GM19043 (cell line): ENCODE measurements at regions not wholly inside any gene's neighbourhood (a gene's known extent, or its start where the extent isn't known, plus 50 kb on each side); places are given as distances from the start of the nearest gene placed in this dataset.
"Not testable (repeated sequence)": the region's sequence is repeated elsewhere in the genome, so short reads cannot be mapped to it uniquely, and the experiment has no call there.

Source experiments
- ATAC-seq: cut with Tn5 transposase; IDR thresholded peaks from one replicate; pipeline ENCODE4 v1.9.1; 2021; ENCODE audit warnings: low read depth; ENCODE audit not compliant: unreplicated experiment

DNA sequence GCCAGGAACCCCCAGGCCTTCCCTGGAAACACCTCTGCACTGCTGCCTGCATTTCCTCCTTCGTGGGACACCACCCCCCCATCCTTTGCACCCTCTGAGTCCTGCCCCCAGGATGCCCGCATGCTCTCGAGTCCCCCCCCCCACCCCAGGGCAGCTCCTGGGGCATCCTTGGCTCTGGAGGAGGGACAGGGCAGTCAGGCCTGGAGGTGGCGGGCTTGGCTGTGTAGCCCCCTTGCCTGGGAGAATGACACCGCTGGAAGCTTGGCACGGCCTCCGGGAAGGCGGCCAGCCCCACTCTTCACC is 98.9 kb upstream of the GSE1 start:
- no peak for ATAC-seq

DNA sequence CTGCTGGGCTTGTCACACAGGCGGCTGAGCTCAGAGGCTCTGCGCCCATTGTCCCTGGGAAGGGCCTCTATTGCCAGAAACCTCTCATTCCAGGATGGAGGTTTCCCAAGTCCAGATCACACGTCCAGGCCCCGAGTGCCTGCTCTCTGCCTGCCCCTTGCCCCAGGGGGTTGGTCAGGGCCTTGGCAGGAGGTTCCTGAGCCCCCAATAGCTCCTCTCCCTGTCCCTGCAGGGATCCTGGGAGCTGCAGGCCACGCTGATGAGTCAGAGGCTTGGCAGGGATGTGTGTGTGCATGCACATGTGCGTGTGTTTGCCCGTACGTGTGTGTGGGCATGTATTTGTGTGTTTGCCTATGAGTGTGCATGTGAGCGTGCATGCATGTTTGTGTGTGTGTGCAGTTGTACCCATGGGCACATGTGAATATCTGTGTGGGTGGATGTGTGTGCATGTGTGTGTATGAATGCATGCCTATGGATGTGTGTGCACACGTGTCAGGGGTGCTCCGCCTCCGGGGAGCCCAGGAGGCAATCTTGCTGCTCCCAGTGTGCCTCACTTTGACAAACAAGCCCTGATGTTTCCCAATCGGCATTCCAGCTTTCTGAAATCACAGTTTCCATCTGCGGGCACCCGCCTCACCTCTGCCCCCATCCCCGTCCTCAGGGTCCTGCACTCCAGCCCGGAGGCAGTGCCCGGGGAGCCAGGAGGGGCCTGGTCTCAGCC is 98.4 kb upstream of the GSE1 start:
- ATAC-seq = no peak

DNA sequence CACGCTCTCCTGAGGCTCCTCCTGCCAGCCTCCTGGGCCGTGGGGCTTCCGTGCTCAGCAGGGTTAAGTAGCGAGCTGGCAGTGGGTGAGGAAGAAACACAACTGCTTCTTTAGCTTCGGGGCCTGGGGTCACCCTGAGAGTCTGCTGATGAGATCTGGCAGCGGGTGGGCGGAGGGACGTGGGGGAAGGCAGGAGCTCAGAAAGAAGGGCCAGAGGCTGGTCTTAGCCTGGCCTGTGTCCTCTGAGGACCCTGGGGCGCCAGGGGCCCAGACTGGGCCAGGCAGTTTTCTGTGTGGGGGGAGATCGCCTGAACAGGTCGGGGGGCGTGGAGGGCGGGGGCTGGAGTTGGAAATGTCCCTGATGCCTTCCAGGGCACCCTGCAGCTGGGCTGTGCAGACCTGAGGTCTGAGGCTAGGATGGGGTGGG is 97.8 kb upstream of the GSE1 start:
- ATAC-seq = no peak

DNA sequence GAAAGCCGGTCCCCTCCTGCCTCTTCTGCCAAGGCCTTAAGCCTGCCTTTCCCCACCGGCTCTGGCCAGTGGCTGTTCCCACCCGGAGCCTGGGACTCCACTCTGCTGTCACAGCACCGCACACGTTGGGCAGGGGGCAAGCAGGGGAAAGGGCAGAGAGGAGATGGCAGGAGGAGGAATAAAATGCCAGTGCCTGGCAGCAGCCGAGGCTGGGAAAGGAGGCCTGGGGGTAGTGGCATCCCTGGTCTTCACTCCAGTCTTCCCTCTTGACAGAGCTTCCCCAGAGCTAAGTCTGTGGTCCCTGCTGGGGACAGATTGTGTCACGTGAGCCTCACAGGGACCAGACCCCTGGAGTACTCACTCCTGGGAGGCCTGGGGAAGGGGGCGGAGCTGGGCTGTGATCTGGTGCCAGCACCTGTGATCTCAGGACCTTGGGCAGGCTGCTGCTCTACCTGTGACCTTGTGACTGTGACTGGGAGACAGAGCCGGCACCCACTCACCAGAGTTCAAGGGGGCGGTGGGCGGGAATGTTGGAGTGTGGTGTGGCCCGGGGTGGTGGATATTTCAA is 97.2 kb upstream of the GSE1 start:
- no peak for ATAC-seq

DNA sequence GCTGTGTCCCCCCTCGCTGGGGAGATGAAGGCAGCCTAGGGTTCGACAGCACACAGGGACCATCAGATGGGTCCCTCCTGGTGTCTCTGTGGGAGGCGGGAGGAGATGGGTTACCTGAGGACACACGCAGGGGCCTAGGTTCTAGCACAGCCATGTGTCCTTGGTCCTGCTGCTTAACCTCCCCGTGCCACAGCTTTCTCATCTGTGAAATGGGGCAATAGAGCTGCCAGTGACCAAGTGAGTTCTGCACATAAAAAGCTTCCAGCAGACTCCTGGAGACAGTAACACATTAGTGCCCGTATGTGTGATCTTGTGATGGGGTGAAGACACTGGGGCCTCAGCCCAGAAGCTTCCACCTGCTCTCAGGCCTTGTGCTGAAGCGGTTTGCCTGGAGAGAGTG is 96.0 kb upstream of the GSE1 start:
- ATAC-seq = no peak

DNA sequence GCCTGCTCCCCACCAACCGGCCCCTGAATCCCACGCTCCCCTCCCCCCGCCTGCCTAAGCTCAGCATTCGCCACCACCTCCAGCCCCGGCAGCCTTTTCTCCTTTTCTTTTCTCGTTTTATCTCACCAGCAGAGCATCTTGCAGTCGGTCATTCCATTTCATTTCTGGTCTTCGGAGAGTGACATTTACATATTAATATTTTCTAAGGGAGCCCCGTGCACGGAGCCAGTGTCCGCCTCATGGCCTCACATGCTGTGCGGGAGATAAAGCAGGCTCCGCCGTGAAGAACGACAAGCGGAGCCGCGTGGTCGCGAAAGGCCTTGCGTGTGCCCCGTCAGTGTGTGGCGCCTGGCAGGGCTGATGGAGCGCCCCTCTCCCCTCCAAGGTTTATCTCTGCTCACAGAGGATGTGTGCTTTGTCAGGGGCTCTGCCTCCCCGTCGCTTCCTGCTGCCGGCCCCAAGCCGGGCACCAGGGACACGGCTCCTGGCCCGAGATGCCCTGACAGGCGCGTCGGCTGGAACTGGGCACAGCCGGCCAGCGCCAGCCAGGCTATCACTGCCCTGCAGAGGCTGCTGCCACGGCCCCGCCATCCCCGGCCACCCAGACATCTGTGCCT is 95.5 kb upstream of the GSE1 start:
- no peak for ATAC-seq

DNA sequence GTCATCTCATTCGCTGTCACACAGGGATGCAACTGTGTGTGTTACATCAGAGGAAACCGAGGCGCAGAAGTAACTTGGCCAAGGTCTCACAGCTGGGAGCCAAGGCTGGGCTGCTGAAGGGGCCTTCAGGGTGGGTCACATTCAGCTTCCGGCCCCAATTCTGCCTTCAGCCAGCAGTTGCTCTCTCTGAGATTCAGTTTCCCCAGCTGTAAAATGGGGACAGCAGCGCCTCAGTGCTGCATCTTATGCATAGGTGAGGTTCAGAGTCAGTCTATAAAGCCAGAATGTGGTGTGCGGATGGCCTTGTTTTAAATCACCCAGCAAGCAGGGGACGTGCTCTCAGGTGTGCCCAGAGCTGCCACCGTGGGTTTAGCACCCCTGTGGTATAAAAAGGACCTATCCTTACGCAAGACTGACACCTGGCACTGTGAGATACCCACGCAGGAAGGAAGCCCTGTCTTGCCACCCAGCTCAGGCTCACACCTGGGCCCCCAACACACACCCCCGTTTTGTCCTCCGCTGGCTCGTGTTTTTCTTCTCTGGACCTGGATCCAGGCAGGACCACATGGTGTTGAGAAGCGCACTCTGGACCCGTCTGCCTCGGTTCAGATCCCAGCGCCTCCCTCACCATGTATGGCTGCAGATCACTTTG is 94.6 kb upstream of the GSE1 start:
- no peak for ATAC-seq

DNA sequence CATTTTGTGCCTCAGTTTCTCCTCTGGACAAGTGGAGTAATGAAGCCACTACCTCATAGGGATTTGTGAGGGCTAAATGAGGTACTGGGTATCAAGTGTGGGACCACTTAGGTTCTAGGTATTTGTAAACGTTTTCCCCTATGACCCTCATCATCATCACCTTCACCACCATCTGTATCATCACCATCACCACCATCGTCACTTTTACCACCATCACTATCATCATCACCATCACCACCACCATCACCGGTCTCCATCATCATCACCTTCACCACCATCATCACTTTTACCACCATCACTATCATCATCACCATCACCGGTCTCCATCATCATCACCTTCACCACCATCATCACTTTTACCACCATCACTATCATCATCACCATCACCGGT is 94.1 kb upstream of the GSE1 start:
- not testable (repeated sequence) for ATAC-seq

DNA sequence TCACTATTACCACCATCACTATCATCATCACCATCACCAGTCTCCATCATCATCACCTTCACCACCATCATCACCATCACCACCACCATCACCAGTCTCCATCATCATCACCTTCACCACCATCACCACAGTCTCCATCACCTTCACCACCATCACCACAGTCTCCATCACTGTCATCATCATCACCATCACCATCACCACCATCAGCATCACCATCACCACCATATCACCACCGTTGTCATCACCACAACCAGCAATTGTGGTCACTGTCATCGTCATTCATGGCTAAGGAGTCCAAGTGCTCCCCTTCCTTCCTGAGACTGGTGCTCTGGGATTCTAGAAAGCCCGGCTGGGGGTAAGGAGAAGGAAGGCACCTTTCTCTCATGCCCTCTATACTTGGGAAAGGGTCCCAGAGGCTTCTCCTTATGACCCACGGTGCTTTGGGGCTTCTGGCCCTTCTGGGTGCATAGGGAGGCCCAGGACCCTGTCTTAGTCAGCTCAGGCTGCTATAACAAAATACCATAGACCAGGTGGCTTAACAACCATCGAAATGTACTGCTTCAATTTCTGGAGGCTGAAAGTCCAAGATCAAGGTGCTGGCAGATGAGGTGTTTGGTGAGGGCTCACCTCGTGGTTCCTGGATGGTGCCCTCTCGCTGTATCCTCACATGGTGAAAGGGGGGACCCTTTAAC is 93.4 kb upstream of the GSE1 start:
- no peak for ATAC-seq

DNA sequence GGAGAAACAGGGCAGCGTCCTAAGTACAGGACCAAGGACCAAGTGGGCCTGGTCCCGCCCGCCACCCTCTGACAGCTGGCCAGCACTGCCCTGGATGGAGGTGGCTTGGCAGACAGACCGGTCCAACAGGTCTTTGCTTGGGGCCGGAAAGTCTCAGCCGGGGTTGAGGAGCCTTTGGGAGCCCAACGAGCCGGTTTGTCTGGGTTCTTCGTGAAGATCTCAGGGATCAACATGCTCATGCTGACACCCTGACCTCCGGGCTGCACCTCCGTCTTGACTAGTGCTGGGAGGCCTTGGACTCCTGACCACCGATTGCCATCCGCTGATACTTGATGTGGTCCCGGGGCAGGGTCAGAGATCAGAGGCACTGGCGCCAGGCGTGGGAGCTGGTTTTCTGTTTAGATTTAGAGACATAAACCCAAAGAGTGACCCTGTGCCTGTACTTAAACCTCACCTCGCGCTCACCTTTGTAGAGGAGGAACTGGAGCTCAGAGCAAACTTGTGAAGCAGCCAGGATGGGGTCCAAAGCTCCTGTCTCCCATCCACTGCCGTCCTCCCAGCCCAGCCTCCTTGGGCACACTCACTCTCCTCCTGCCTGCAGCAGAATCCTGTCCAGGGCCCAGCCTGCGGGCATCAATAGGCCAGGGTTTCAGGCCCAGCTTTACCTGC is 92.1 kb upstream of the GSE1 start:
- no peak for ATAC-seq

DNA sequence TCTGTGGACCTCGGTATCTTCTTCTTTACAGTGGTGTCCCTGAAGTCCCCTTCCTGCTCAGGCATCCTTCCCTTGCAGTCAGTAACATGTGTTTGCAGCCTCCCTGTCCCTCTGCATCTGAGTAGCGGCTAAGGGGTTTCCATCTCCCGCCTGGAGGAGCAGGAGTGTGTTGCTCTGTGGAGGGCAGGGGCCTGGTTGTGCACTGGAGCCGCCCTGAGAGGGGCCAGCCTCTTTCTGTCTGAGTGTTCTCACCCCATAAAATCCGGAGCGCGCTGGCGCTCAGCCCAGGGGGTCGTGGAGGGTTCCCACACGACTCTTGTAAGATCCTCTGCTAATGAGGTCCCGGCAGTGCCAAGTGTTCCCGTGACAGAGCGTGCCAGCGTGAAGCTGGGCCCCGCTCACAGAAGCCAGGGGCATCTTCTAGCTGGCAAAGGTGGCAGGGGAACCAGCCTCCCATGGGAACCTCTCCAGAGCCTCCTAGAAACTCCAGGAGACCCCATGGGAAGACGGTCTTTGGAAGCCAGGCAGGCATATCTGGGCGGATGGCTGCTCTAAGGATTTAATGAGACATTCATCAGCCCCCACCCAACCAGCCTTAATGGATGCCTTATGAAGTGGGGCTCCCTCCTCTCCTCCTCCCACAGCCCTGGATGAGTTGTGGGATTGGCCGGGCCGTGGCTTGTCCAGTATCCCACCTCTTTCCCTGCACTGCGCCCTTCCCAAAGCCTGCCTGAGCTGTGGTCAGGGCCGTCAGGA is 91.4 kb upstream of the GSE1 start:
- ATAC-seq = no peak

DNA sequence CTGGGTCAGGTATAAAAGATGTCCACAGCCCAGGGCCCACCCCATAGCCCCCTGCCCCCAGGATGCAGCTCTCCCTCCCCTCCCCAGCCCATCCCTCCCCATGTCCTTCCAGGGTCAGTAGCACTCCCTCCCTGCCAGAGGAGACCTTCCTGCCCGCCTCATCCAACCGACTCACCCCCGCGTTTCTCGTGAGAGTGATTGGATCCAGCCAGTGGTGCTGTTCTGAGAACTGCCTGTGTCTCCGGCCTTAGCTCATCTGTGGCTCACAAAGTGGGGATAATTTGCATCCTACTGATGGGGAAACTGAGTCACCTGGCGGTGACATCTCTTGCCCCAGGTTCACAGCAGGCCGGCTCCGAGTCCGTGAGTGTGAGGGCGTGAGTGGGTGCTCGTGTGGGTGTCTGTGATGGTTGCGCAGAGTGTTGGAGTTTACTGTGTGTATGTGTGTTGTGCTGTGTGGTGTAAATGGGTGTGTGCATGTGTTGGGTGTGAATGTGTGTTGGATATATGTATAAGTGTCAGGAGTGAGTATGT is 90.7 kb upstream of the GSE1 start:
- no peak for ATAC-seq

DNA sequence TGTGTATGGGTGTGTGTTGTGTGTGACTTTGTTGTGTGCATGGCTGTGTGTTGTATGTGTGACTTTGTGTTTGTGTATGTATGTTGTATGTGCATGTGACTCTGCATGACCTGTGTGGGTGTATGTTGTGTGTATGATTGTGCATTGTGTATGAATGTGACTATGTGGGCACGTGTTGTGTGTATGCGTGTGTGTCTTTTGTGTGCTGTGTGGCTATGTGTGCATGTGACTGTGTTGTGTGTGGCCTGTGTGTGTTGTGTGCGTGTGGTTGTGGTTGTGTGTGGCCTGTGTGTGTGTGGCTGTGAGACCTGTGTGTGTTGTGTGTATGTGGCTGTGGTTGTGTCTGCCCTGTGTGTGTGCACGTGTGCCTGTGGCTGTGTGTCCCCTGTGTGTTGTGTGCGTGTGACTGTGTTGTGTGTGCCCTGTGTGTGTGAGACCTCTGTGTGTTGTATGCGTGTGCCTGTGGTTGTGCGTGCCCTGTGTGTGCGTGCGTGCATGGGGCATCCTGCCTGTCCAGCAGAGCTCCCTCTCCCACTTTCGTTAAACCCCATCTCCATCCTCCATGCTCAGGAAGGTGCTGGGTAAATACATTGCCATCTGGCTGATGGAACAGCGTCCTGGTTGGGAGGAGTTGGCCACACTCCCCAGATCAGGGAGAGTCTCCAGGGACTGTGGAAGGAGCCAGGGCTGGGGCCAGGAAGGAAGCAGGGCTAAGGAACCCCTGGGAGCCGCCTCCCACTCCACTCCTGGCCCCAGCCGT is 90.1 kb upstream of the GSE1 start:
- ATAC-seq = no peak

DNA sequence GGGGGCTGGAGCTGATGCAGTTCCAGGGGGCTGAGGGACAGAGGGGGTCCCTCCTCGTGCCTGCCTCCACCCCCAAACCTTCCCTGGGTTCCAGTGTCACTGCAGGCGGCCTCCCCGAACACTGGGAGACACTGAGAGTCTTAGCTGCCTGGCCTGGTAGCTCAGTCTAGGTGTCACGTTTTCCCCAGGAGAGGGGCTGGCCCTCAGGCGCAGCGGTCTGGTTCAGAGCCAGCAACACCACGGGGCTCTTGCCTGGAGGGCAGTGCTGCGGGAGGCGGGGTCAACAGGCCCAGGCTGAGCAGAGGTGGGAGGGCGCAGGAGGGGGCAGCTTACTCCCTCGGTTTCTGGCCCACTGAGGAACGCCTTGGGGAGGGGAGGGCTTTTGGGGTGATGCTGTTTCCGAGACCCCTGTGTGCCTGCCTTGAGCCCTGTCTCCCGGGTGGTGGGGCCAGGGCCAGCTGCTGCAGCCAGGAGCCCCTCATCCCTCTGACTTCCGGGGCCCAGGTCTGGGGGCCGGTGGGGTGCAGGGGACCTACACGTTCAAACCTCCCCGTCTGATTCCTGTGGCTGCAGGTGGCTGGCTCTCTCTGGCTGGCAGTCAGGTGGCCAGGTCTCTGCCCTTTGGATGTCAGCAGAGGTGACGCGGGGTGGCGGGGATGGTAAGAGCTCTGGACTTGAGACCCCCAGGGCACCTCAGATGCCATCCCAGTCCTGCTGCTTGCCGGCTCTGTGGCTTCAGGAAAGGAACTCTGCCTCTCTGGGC is 89.3 kb upstream of the GSE1 start:
- no peak for ATAC-seq

DNA sequence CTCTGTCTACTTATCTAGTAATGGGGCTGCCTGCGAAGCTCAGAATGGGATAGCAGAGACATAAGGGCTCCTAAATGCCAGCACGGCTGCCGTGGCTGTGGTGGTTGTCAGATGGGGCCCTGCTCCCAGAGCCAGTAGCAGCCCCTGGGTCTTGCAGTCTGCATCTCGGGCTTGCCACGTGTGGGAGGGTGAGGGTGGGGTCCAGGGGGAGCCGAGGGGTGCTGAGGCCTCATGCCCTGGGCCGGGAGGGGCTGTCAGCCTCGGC is 88.8 kb upstream of the GSE1 start:
- no peak for ATAC-seq

DNA sequence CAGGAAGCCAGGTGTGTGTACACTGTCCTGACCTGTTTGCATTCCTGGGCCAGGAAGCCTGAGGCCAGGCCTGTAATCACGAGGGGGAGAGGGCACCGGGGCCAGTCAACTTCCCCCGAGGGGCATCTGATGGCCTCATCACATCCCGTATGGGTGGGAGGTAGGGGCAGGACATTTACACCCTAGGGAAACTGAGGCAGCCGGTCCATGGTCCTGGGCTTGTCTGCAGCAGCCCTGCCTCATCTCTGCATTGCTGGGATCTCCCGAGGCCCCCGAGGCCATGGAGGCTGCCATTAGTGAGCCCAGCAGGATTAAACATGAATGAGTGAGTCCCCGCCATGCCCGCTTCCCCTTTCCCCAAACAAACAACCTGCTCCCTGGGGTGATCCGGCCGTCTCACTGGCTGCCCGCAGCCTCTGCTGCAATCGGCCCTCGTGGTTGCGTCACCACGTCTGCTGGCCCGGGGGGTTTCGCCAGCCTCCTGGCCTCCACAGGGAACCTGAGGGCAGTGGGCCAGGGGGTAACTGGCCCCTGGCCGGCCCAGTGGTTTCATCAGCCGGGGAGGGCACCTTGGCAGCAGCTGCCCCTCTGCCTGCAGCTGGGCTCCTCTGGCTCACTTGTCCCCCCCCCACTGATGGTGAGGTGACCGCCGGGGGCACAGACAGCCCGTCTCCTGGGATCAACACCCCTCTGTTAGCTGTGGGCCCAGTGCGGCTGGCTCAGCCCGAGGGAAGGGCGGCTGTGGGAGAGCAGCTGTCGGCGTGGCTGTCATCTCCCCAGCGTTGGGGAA is 88.3 kb upstream of the GSE1 start:
- ATAC-seq = no peak

DNA sequence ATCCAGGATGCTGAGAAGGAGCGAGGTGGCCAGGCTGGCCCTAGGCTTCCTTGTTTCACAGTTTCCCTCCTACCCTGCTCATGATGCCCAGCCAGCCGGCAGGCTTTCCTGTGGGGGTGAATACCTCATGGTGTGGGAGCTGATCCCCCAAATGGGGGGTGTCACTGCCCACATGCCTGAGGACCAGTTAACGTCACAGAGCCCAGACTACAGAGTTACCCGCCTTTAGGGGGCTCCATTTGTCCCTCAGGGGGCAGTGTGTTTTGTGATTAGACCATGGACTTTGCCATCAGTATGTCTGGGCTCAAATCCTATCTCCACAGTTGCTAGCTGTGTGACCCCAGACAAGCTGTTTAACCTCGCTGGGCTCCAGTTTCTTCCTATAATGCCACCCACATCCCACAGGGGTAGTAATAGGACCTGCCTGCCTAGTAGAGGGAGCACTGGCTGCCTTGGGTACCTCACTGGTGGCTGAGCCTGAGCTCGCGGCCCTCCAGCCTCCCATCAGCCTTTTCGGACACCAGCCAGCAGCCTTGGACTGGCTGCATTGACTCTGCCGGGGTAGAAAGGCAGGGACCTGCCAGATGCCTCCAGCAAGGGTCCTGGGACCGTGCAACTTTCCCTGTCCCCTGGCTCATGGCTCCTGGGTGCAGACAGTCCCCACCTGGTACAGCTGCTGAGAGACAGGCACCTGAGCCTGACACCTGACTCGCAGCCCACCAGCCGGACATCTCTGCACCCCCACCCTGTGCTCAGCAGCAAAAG is 87.5 kb upstream of the GSE1 start:
- ATAC-seq = no peak
